WTC11 (cell line): ENCODE measurements at regions not wholly inside any gene's neighbourhood (a gene's known extent, or its start where the extent isn't known, plus 50 kb on each side); places are given as distances from the start of the nearest gene placed in this dataset.

Experiments
- ATAC-seq: fragments of 200-7000 bp; cut with Tn5 transposase; 2 replicates; pipeline ENCODE4 v1.10.0; 2021; ENCODE audit warnings: mild to moderate bottlenecking, moderate library complexity
- CTCF ChIA-PET: fragments of 300-600 bp; sonication (Branson Sonifier 250); formaldehyde crosslinking; loops from one replicate; lab custom pipeline; 2021; ENCODE audit warnings: antibody characterized with exemption; lab: Charles Lee
- POLR2A ChIA-PET: fragments of 350-600 bp; sonication (Branson Sonifier 250); formaldehyde crosslinking; loops from one replicate; lab custom pipeline; 2021; ENCODE audit warnings: antibody characterized with exemption; lab: Charles Lee
- DNase-seq: peaks from one replicate; pipeline ENCODE4 v3.0.0; 2021; ENCODE audit warnings: low spot score
- H3K27ac Mint-ChIP-seq: 2 replicates; pipeline ENCODE4 v1.8.0; 2021; ENCODE audit warnings: mixed read lengths
- H3K27me3 Mint-ChIP-seq: 2 replicates; pipeline ENCODE4 v1.8.0; 2021; ENCODE audit warnings: low read depth, mild to moderate bottlenecking, moderate library complexity, mixed read lengths
- H3K36me3 Mint-ChIP-seq: 2 replicates; pipeline ENCODE4 v1.8.0; 2021; ENCODE audit warnings: mixed read lengths
- H3K4me1 Mint-ChIP-seq: 2 replicates; pipeline ENCODE4 v1.8.0; 2022; ENCODE audit warnings: mixed read lengths
- H3K4me3 Mint-ChIP-seq: 2 replicates; pipeline ENCODE4 v1.8.0; 2021; ENCODE audit warnings: mild to moderate bottlenecking, moderate library complexity, mixed read lengths
- H3K9me3 Mint-ChIP-seq: 2 replicates; pipeline ENCODE4 v1.8.0; 2021; ENCODE audit warnings: mixed read lengths
- ATF1 ChIP-seq: sonication (generic); formaldehyde crosslinking; IDR thresholded peaks from 2 replicates; pipeline ENCODE4 v1.8.1; 2023; ENCODE audit warnings: mild to moderate bottlenecking, moderate library complexity, missing genetic modification reagents
- ATF2 ChIP-seq: sonication (generic); formaldehyde crosslinking; IDR thresholded peaks from 2 replicates; pipeline ENCODE4 v1.8.1; 2022; ENCODE audit warnings: low read depth, missing genetic modification reagents, borderline replicate concordance
- CBFB ChIP-seq: sonication (generic); formaldehyde crosslinking; IDR thresholded peaks from 2 replicates; pipeline ENCODE4 v1.8.1; 2022; ENCODE audit warnings: mild to moderate bottlenecking, low read depth, missing genetic modification reagents
- CDX4 ChIP-seq: fragments of 250-450 bp; sonication (Bioruptor Pico); IDR thresholded peaks from 2 replicates; pipeline ENCODE4 v1.9.0; 2021; ENCODE audit warnings: moderate library complexity, mild to moderate bottlenecking, inconsistent platforms, borderline replicate concordance
- CTCF ChIP-seq: fragments of 200-600 bp; IDR thresholded peaks from 2 replicates; pipeline ENCODE4 v1.8.0; 2022; ENCODE audit warnings: antibody characterized with exemption
- E2F5 ChIP-seq: sonication (generic); formaldehyde crosslinking; IDR thresholded peaks from 2 replicates; pipeline ENCODE4 v1.8.1; 2022; ENCODE audit warnings: mild to moderate bottlenecking, moderate library complexity, missing genetic modification reagents
- FOXK1 ChIP-seq: sonication (generic); formaldehyde crosslinking; IDR thresholded peaks from 2 replicates; pipeline ENCODE4 v1.8.0; 2022; ENCODE audit warnings: mild to moderate bottlenecking, moderate library complexity, missing genetic modification reagents
- RELA ChIP-seq: sonication (generic); formaldehyde crosslinking; IDR thresholded peaks from 2 replicates; pipeline ENCODE4 v1.8.1; 2022; ENCODE audit warnings: missing genetic modification reagents, mild to moderate bottlenecking, borderline replicate concordance
- SMAD3 ChIP-seq: sonication (generic); formaldehyde crosslinking; IDR thresholded peaks from 2 replicates; pipeline ENCODE4 v1.8.0; 2022; ENCODE audit warnings: missing genetic modification reagents, mild to moderate bottlenecking, borderline replicate concordance
- SMAD4 ChIP-seq: sonication (generic); formaldehyde crosslinking; IDR thresholded peaks from 2 replicates; pipeline ENCODE4 v1.8.0; 2022; ENCODE audit warnings: mild to moderate bottlenecking, missing genetic modification reagents
- TP53 ChIP-seq: sonication (generic); formaldehyde crosslinking; IDR thresholded peaks from 2 replicates; pipeline ENCODE4 v1.8.1; 2023; ENCODE audit warnings: mild to moderate bottlenecking, missing genetic modification reagents
- ZNF219 ChIP-seq: sonication (generic); formaldehyde crosslinking; IDR thresholded peaks from 2 replicates; pipeline ENCODE4 v1.8.0; 2023; ENCODE audit warnings: missing genetic modification reagents, mild to moderate bottlenecking, borderline replicate concordance
- ZNF416 ChIP-seq: fragments of 250-450 bp; sonication (Bioruptor Pico); IDR thresholded peaks from 2 replicates; pipeline ENCODE4 v1.9.0; 2021; ENCODE audit warnings: mild to moderate bottlenecking, inconsistent platforms
- ZNF423 ChIP-seq: fragments of 250-450 bp; sonication (Bioruptor Pico); IDR thresholded peaks from 2 replicates; pipeline ENCODE4 v2.1.2; 2022; ENCODE audit warnings: mild to moderate bottlenecking, moderate library complexity
- ZNF532 ChIP-seq: fragments of 250-450 bp; sonication (Bioruptor Pico); IDR thresholded peaks from 2 replicates; pipeline ENCODE4 v1.9.0; 2021; ENCODE audit warnings: mild to moderate bottlenecking, borderline replicate concordance
- TF ChIP-seq, protein P1 (sequence below): sonication (generic); formaldehyde crosslinking; IDR thresholded peaks from 2 replicates; pipeline ENCODE4 v1.8.0; 2022; ENCODE audit warnings: mild to moderate bottlenecking, missing genetic modification reagents
- TF ChIP-seq, protein P2 (sequence below): sonication (generic); formaldehyde crosslinking; IDR thresholded peaks from 2 replicates; pipeline ENCODE4 v1.8.1; 2023; ENCODE audit warnings: mild to moderate bottlenecking, missing genetic modification reagents

DNA sequence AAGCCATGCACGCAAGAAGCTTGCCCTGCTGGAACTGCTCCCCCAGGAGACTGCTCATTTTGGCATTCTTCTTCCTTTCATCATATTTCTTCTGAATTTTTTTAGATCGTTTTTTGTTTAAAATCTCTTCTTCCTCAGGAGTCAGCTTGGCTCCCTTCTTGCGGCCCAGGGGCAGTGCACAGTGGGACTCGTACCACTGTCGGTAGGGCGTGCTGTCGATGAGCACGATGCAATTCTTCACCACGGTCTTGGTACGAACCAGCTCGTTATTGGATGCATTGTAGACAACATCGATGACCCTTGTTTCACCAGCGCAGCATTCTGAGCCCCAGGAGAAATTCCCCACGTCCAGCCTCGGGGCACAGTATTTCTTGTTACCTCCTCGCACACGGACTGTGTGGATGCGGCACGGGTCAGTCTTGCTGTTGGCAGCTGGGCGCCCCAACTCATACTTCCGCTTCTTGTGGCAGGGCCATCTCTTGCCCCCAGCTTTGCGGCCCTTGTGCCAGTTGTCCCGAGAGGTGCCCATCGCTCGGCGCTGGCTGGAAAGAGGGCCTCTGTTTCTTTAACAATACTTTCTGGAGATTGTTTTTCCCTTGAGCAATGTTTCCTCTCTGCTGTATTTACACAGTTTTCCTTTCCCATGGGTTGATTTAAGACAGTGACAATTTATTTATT, 452.4 kb downstream of the TMEM121 start:
- H3K36me3 Mint-ChIP-seq, result peaks cover 80% of the 10 kb centered on the region
- no peak for TF ChIP-seq SMAD3
- TF ChIP-seq ZNF532 (CRISPR knock-in tag), result no peak
- TF ChIP-seq FOXK1 (CRISPR knock-in tag), result no peak
- TF ChIP-seq ZNF423 (CRISPR knock-in tag), result no peak
- no peak for TF ChIP-seq ATF1 (CRISPR knock-in tag)
- TF ChIP-seq ATF2, result no peak
- no peak for TF ChIP-seq CDX4 (CRISPR knock-in tag)
- no peak for TF ChIP-seq ZNF219 (CRISPR knock-in tag)
- TF ChIP-seq SMAD4 (CRISPR knock-in tag), result no peak
- TF ChIP-seq CTCF, result no peak
- no peak for TF ChIP-seq RELA (CRISPR knock-in tag)
- TF ChIP-seq, protein P1, sequence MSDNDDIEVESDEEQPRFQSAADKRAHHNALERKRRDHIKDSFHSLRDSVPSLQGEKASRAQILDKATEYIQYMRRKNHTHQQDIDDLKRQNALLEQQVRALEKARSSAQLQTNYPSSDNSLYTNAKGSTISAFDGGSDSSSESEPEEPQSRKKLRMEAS (CRISPR knock-in tag), result no peak
- TF ChIP-seq, protein P2, sequence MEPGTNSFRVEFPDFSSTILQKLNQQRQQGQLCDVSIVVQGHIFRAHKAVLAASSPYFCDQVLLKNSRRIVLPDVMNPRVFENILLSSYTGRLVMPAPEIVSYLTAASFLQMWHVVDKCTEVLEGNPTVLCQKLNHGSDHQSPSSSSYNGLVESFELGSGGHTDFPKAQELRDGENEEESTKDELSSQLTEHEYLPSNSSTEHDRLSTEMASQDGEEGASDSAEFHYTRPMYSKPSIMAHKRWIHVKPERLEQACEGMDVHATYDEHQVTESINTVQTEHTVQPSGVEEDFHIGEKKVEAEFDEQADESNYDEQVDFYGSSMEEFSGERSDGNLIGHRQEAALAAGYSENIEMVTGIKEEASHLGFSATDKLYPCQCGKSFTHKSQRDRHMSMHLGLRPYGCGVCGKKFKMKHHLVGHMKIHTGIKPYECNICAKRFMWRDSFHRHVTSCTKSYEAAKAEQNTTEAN (CRISPR knock-in tag), result no peak
- TF ChIP-seq E2F5 (CRISPR knock-in tag), result no peak
- no peak for TF ChIP-seq ZNF416 (CRISPR knock-in tag)
- TF ChIP-seq CBFB (CRISPR knock-in tag), result no peak
- TF ChIP-seq TP53, result no peak
- DNase-seq, result no peak
- ChIA-PET CTCF (no interaction called here), POLR2A (no interaction called here)
- ATAC-seq, result no peak
- no peaks in the 10 kb centered on the region for H3K4me1 Mint-ChIP-seq
- no peak overlapping the region for H3K4me3 Mint-ChIP-seq
- peaks cover 25% of the 10 kb centered on the region for H3K27me3 Mint-ChIP-seq
- H3K27ac Mint-ChIP-seq, result no peak overlapping the region
- H3K9me3 Mint-ChIP-seq, result peaks cover 83% of the 10 kb centered on the region
